IPS DF 19.7 (cell line): ENCODE measurements at regions not wholly inside any gene's neighbourhood (a gene's known extent, or its start where the extent isn't known, plus 50 kb on each side); places are given as distances from the start of the nearest gene placed in this dataset.

Source experiments
- DNase-seq: peaks from one replicate; pipeline ENCODE4 v3.0.0-alpha.2; 2013; ENCODE audit warnings: low read depth, low spot score

GRCh38 chr4:122555216-122555615, 65.7 kb downstream of the IL21 start:
- no peak for DNase-seq

- DNase-seq: no peak
These were observed 67.4 kb downstream of the IL21 start for GRCh38 chr4:122553432-122553831.

GRCh38 chr4:122552898-122553297, 68.0 kb downstream of the IL21 start:
- no peak for DNase-seq

- DNase-seq: no peak
These were observed 71.8 kb downstream of the IL21 start for GRCh38 chr4:122548886-122549630.

- peak; percentile 7 for DNase-seq
These were observed 72.4 kb downstream of the IL21 start for GRCh38 chr4:122548452-122548851.

- no peak for DNase-seq
These were observed 78.2 kb downstream of the IL21 start for GRCh38 chr4:122542411-122543236.

GRCh38 chr4:122541996-122542395, 78.9 kb downstream of the IL21 start:
- no peak for DNase-seq

GRCh38 chr4:122540838-122541237, 80.0 kb downstream of the IL21 start:
- DNase-seq: no peak

- no peak for DNase-seq
These were observed 80.9 kb downstream of the IL21 start for GRCh38 chr4:122539861-122540465.

GRCh38 chr4:122537388-122538135, 81.0 kb upstream of the IL2 start:
- DNase-seq: no peak

- no peak for DNase-seq
These were observed 79.5 kb upstream of the IL2 start for GRCh38 chr4:122536001-122536400.

GRCh38 chr4:122534776-122535175, 78.3 kb upstream of the IL2 start:
- DNase-seq: no peak

- DNase-seq: no peak
These were observed 77.3 kb upstream of the IL2 start for GRCh38 chr4:122533841-122534240.

- DNase-seq: no peak
These were observed 76.2 kb upstream of the IL2 start for GRCh38 chr4:122532766-122533165.

- DNase-seq: no peak
These were observed 75.0 kb upstream of the IL2 start for GRCh38 chr4:122531514-122531913.

GRCh38 chr4:122531038-122531437, 74.5 kb upstream of the IL2 start:
- no peak for DNase-seq

GRCh38 chr4:122528879-122529278, 72.4 kb upstream of the IL2 start:
- no peak for DNase-seq

GRCh38 chr4:122525865-122526264, 69.3 kb upstream of the IL2 start:
- DNase-seq: no peak

GRCh38 chr4:122524176-122524575, 67.7 kb upstream of the IL2 start:
- no peak for DNase-seq

GRCh38 chr4:122522944-122523343, 66.4 kb upstream of the IL2 start:
- DNase-seq: no peak

- no peak for DNase-seq
These were observed 60.8 kb upstream of the IL2 start for GRCh38 chr4:122517345-122517744.

GRCh38 chr4:122516376-122516775, 59.9 kb upstream of the IL2 start:
- no peak for DNase-seq
